Stimulated activated naive CD4-positive, alpha-beta T cell treated with Interleukin-2 at 50 U/mL for 16 hours (primary cell): ENCODE measurements at regions not wholly inside any gene's neighbourhood (a gene's known extent, or its start where the extent isn't known, plus 50 kb on each side); places are given as distances from the start of the nearest gene placed in this dataset.

Experiments used
- DNase-seq: peaks from one replicate; lab custom pipeline; 2025; lab: John Stamatoyannopoulos, UW

- no peak for DNase-seq
Measured at GRCh38 chr10:20981419-20981953, 84.4 kb upstream of the NEBL start.

GRCh38 chr10:20978617-20979016 is 81.5 kb upstream of the NEBL start:
- DNase-seq, result no peak

GRCh38 chr10:20977300-20977699 is 80.2 kb upstream of the NEBL start:
- no peak for DNase-seq

GRCh38 chr10:20976891-20977290 is 79.8 kb upstream of the NEBL start:
- DNase-seq, result no peak

- no peak for DNase-seq
Measured at GRCh38 chr10:20976390-20976789, 79.3 kb upstream of the NEBL start.

GRCh38 chr10:20975236-20975635 is 78.1 kb upstream of the NEBL start:
- DNase-seq, result no peak

GRCh38 chr10:20972925-20973324 is 75.8 kb upstream of the NEBL start:
- no peak for DNase-seq

GRCh38 chr10:20971901-20972300 is 74.8 kb upstream of the NEBL start:
- no peak for DNase-seq

- DNase-seq, result no peak
Measured at GRCh38 chr10:20970708-20971107, 73.6 kb upstream of the NEBL start.

- DNase-seq, result no peak
Measured at GRCh38 chr10:20970044-20970443, 72.9 kb upstream of the NEBL start.

GRCh38 chr10:20966426-20966825 is 69.3 kb upstream of the NEBL start:
- DNase-seq, result no peak

GRCh38 chr10:20963721-20964595 is 66.8 kb upstream of the NEBL start:
- no peak for DNase-seq

- no peak for DNase-seq
Measured at GRCh38 chr10:20963056-20963455, 65.9 kb upstream of the NEBL start.

- DNase-seq, result no peak
Measured at GRCh38 chr10:20962165-20962564, 65.1 kb upstream of the NEBL start.

GRCh38 chr10:20959242-20959641 is 62.1 kb upstream of the NEBL start:
- no peak for DNase-seq

GRCh38 chr10:20958764-20959163 is 61.7 kb upstream of the NEBL start:
- no peak for DNase-seq

GRCh38 chr10:20958225-20958624 is 61.1 kb upstream of the NEBL start:
- DNase-seq, result no peak

- DNase-seq, result no peak
Measured at GRCh38 chr10:20957744-20958143, 60.6 kb upstream of the NEBL start.

GRCh38 chr10:20956843-20957242 is 59.7 kb upstream of the NEBL start:
- DNase-seq, result no peak

GRCh38 chr10:20955355-20955893 is 58.3 kb upstream of the NEBL start:
- DNase-seq, result no peak

- DNase-seq, result no peak
Measured at GRCh38 chr10:20954519-20954918, 57.4 kb upstream of the NEBL start.

- no peak for DNase-seq
Measured at GRCh38 chr10:20953120-20953519, 56.0 kb upstream of the NEBL start.

GRCh38 chr10:20949967-20950366 is 52.9 kb upstream of the NEBL start:
- no peak for DNase-seq
